ENCODE measurements at regions not wholly inside any gene's neighbourhood (a gene's known extent, or its start where the extent isn't known, plus 50 kb on each side); places are given as distances from the start of the nearest gene placed in this dataset.

DNA sequence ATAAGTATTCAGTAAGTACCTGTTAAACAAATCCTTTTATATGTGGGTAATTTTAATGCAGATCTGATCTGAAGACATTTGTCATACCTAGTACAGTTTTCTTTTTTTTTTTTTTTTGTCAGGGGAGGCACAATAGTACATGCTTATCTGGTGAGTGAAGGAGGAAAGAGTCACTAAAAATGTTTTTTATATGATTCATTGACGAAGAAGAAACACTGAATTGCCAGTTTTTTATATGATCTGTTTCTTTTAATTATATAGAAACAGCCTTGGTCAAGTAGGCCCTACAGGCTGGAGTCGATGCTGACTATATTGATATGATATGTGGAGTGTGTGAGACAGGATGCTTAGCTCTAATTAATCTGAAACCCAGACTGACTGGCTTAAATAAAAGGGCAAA is 315.2 kb downstream of the PSAT1 start:
- TF ChIP-seq, protein P1, sequence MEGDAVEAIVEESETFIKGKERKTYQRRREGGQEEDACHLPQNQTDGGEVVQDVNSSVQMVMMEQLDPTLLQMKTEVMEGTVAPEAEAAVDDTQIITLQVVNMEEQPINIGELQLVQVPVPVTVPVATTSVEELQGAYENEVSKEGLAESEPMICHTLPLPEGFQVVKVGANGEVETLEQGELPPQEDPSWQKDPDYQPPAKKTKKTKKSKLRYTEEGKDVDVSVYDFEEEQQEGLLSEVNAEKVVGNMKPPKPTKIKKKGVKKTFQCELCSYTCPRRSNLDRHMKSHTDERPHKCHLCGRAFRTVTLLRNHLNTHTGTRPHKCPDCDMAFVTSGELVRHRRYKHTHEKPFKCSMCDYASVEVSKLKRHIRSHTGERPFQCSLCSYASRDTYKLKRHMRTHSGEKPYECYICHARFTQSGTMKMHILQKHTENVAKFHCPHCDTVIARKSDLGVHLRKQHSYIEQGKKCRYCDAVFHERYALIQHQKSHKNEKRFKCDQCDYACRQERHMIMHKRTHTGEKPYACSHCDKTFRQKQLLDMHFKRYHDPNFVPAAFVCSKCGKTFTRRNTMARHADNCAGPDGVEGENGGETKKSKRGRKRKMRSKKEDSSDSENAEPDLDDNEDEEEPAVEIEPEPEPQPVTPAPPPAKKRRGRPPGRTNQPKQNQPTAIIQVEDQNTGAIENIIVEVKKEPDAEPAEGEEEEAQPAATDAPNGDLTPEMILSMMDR (conservative IDR thresholded peaks at IDR 0.05; ENCODE audit: low read depth, low read length): no peak
- no peak for DNase-seq (ENCODE audit: low read depth)
- no peak overlapping the region for H3K4me3 ChIP-seq (ENCODE audit: low read depth, low read length)

DNA sequence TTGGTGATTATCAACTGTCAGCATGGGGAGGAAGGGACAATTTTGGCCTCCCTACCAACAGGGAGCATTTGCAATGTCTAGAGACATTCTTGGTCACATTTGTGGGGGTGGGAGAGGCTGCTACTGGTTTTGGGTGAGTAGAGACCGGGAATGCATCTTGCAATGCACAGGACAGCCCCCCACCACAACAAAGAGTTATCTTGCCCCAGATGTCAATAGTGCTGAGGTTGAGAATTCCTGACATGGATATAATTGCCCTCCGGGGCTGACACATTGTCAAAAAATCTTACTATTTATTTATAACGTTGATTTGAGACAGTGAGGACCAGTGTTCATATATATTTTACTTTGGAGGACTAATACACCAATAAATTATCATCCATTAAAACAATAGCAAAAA is 316.1 kb downstream of the PSAT1 start:
- no peak for DNase-seq (ENCODE audit: low read depth)
- no peak overlapping the region for H3K4me3 ChIP-seq (ENCODE audit: low read depth, low read length)
- TF ChIP-seq, protein P1 (conservative IDR thresholded peaks at IDR 0.05; ENCODE audit: low read depth, low read length): no peak

DNA sequence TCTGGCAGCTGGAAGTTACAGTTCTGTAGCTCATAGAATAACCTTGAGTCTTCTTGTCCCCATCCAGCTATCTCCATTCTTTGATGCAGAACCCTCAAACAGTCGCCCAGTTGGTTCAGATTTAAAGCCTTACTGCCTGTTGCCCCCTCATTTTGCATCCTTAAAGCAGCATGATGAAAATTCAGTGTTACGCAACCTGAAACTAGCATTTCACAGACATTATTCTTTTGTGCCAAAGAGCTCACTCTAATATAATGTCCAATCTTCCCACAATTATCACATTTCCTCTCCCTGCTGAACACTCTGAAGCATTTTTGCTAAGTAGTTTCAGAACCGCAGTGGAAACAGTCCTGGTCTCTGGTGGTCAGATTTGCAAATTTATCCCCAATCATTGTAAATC is 318.0 kb downstream of the PSAT1 start:
- no peak for DNase-seq (ENCODE audit: low read depth)
- no peak overlapping the region for H3K4me3 ChIP-seq (ENCODE audit: low read depth, low read length)
- TF ChIP-seq, protein P1 (conservative IDR thresholded peaks at IDR 0.05; ENCODE audit: low read depth, low read length): no peak

DNA sequence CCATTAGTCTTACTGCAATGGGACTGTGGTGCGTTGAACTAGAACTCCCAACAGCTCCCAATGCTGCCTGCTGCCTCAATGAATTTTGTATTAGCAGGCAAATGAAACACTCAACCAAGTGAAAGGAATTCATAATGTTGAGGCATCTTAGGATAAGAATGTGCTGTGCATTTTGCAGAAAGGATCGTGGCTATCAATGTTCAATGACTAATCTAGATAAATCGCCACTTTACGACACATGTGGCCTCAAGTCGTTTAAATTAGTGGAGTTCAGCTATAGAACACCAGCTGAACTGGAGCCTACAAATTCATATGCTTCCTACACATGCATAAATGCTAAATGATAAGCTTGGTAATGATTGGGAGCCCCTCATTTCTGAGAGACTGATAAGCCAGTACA is 318.4 kb downstream of the PSAT1 start:
- no peak overlapping the region for H3K4me3 ChIP-seq (ENCODE audit: low read depth, low read length)
- TF ChIP-seq, protein P1 (conservative IDR thresholded peaks at IDR 0.05; ENCODE audit: low read depth, low read length): no peak
- no peak for DNase-seq (ENCODE audit: low read depth)

DNA sequence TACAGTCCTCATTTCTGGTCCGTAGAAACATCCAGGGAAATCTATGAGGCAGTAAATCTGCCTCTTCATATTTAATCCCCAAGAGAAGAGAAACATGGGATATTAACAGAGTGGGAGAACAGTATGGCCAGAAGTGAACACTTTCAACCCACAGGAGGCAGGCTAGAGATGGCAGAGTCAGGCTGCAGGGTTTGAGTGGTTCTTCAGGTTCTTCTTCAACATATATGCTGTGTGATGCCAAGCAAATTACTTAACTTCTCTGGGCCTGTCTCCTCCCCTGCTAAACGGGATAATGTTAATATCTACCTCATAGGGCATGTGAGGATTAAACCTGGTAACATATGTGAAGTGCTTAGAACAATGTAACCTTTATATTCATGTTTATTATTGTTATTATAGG is 321.8 kb downstream of the PSAT1 start:
- TF ChIP-seq, protein P1 (conservative IDR thresholded peaks at IDR 0.05; ENCODE audit: low read depth, low read length): peak; percentile 21
- no peak for DNase-seq (ENCODE audit: low read depth)
- no peak overlapping the region for H3K4me3 ChIP-seq (ENCODE audit: low read depth, low read length)

DNA sequence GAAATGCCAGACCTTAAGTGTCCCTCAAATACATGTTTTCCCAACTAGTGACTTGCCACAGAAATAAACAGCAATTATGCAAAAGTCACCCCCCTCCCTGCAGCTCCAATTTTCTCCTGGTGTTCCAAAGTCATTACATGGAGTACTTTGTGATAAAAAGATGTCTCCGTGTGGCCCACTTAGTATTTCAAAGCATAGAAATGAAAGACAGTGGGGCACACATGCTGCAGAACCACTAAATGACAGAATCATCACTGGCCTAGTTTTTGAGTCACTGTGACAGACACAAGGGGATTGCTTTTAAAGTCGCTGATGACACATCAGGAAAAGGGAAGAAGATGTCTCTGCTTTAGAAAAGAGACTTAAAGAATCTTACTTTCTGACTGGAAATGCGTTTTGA is 323.4 kb downstream of the PSAT1 start:
- no peak overlapping the region for H3K4me3 ChIP-seq (ENCODE audit: low read depth, low read length)
- DNase-seq (ENCODE audit: low read depth): no peak

DNA sequence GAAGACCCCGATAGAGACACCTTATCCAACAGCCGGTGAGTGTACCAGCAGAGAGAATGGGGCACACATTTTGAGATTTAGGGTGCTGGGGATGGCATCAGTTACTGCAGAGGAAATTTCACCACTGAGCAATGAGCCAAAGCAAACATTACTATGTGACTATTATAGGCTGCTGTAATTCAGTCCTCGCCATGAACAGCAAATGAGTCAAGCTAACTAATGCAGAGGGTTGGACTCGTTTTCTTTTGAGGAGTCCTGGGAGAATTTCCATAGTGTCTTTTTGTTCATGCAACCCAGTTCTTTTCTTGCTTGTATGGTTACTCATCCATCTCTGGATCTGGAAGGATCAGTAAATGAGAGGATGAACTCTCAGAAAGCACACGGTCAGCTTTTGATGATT is 323.8 kb downstream of the PSAT1 start:
- no peak for DNase-seq (ENCODE audit: low read depth)
- no peak overlapping the region for H3K4me3 ChIP-seq (ENCODE audit: low read depth, low read length)
- TF ChIP-seq, protein P1 (conservative IDR thresholded peaks at IDR 0.05; ENCODE audit: low read depth, low read length): no peak

More for the DNA sequence above, 323.4 kb downstream of the PSAT1 start:
- TF ChIP-seq, protein P1 (conservative IDR thresholded peaks at IDR 0.05; ENCODE audit: low read depth, low read length): no peak
